ENCODE measurements at regions not wholly inside any gene's neighbourhood (a gene's known extent, or its start where the extent isn't known, plus 50 kb on each side); places are given as distances from the start of the nearest gene placed in this dataset.

DNA sequence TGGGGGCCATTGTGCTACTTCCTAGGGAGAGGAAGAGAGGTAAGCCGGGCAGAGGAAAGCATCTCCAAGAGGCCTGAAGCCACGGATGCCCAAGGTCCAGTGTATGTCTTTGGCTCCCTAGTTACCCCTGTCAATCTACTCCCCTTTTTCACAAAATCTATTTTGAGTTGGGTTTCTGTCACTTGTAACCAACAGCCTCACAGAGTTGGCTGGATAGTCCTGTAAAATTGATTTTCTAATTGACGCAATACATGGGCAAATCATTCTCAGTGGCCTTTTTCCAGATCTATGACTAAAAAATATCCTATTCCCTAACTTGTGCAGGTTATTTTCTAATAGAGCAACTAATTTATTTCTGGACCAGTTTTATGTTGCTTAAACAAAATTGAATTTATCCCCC lies 168.4 kb downstream of the IRS1 start:
- TF ChIP-seq EZH2phosphoT487 (IDR thresholded peaks at IDR 0.05; ENCODE audit: insufficient read depth, low read depth) (no peak), EZH2 (IDR thresholded peaks at IDR 0.05; ENCODE audit: insufficient read depth, poor library complexity, severe bottlenecking) (no peak)

Measured in GM23248 (cell line).